ENCODE measurements at regions not wholly inside any gene's neighbourhood (a gene's known extent, or its start where the extent isn't known, plus 50 kb on each side); places are given as distances from the start of the nearest gene placed in this dataset.

DNA sequence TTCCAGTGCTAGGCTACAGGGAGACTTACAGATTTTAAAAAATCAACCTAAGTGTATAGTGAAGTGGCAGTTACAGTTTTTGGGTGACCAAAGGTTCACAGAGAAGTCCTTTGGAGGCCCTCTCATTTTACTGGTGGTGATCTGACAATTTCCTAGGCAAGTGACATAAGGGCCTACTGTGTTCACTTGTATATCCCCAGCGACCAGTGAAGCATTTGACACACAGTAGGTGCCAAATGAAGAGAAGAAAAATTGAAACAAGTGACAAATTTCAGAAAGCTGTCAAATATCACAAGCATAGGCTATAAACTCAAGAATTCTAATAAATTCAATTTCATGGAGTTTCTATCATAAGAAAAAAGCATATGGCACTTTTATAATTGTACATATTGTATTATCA is 89.5 kb downstream of the RPL22L1 start:
- no peak for DNase-seq

DNA sequence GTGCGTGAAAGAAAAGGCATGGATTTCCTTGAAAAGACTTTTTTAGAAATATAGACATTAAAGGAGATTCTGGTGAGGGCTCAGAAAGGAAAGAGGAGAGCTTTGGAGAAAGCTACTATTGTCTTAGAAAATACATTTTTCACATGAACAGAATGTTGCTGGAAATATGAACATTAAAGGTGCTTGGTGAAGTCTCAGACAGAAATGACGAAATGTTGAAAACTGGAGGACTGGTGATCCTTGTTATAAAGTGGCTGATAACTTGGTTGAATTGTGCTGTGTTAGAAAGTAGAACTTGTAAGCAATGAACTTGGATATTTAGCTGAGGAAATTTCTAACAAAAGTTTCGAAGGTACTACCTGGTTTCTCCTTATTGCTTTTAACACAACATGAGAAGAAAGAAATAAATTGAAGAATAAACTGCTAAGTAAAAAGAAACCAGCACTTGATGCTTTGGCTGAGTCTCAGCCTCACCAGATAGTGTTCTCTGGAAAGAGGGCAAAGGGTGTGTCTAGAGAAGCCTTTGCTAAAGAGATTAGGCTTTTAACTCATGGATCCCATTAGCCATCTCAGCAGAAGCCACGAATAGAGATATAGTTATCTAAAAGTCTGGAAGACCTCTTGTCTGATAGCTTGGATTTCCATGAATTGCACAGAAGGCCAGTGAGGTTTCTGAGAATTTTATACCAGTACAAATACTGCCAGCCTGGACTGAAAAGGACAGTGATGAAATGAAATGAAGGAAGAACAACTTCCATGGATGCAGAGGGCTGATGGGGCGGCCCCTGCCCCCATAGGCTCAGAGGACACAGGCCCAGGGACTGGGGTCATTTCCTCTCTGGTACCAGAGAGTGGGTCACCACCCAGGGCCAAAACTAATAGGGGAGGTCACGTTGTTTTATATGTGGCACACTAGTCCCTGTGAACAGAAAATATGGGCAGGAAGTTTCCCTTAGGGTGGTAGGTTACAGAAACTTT is 91.5 kb downstream of the RPL22L1 start:
- DNase-seq = no peak

DNA sequence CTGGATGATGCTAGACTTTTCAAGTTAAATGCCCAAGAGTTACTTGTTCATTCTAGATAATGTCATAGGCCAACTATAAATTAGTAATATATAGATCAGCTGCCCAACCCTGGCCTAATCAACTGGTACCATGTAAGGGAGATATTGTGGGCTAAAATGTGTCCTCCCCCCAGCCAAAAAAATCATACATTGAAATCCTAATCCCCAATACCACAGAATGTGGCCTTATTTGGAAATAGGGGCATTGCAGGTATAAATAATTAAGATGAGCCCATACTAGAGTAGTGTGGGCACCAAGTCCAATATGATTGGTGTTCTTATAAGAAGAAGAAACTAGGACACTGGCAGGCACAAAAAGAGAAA is 92.5 kb downstream of the RPL22L1 start:
- DNase-seq = no peak

DNA sequence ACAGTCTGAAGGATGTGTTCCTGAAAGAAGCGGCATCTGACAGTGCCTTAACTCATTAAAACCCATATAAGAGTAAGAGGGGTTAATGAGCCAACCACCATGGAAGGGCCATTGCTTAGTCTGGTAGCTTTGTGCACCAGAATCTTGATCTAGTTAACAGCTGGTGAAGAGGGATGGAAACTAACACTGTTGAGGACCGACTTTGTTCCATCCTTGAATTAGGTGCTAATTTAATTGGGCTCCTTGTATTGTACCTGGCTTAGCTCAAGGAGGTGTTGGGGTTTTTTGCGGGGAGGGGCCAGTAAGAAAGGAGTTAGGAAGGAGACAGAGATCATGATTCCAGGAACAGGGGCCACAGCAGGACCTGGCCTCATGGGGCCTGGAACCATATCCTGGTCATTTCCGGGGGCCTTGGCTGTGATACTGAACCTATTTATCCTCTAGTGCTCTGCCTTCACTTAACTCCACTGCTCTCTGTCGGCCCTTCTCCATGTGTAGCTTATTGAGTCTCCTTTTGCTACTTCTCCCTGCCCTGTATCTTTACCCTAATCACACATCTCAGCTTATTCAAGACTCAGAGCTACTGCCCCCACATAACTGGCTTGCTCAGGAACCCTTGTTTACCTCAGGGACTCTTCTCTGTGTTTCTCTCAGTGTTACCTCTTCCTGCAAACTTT is 93.0 kb downstream of the RPL22L1 start:
- no peak for DNase-seq

DNA sequence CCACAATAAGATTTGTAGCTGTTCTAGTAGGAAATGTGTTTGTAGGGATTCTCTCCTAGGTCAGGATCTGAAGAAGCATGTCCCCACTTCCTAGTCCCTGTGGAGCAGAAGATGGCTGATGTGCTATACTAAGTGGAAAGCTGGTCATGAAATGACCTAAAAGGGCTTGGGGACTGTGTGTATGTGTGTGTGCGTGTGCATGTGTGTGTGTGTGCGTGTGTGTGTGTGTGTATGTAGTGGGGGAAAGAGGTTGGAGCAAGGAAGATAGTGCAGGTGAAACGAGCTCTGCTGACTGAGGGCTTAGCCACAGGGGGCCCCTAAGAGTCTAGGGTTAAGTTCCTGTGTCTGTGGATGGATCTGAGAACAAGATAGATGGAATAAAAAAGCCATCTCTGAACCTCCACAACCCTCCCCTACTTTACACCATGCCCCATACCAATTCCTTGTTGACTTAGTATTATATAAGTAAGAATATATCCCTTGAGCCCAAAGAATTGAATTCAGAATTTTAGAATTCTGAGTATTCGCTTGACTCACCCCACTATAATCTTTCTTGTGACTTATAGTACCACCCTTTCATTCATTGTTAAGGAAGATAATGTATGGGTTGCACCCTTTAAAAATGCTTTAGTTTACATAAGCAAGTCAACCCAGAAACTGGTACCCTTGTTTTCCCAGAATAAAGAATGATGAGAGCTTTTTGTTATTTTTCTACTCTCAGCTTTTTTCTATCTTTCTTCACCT is 96.1 kb downstream of the RPL22L1 start:
- DNase-seq = no peak

DNA sequence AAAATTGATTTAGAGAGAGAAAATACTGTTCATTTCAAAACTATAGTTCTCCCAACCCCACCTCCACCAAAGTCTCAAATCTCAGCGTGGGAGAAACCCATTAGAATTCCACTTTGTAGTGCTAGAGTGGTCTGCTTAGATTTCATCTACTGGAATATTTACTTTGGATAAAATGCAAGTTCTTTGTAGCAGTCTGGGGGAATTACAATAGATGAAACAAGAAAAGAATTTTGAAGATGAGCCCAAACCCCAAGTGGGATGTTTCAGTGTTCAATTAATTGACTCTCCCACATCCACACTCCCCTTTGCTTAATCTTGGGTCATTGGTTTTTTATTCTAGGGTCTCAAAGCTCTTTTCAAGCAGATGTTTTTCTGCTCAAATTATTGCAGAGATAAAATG is 97.8 kb downstream of the RPL22L1 start:
- no peak for DNase-seq

DNA sequence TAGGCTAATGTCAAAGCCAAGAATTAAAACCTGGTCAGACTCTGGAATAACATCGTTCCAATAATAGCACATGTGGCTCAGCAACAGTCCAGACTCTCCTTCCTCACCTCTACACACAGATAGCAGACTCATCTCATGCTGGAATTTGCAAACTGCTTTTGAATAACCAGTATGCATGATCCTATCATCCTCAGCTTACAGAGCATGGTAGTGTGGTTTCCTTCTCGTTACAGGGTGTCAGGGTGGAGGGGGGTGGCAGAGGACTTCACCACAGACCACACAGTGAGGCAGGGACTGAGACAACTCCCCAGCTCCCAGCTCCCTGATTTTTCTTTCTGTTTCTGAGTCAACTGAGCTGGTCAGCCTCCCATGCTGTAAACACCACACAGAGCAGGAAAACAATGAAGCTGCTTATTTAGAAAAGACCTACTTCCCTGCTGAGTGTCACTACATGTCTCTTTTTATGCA is 101.6 kb downstream of the RPL22L1 start:
- no peak for DNase-seq

DNA sequence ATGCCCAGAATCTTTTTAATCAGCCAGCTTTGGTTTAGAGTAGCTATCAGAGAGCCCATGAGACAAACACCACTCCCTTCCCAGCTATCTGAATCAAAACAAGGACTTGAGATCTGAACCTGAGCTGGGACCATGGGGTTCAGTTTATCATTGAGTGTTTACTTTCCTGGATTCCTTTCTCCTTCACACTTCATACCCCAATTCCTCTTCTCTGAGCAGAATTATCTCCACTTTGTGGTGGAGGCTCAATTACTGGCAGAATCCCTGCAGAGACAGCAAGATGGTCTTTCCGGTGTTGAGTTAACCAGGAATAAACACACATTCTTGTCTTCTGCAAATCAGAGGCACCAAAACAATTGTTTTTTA is 102.4 kb downstream of the RPL22L1 start:
- DNase-seq = no peak

DNA sequence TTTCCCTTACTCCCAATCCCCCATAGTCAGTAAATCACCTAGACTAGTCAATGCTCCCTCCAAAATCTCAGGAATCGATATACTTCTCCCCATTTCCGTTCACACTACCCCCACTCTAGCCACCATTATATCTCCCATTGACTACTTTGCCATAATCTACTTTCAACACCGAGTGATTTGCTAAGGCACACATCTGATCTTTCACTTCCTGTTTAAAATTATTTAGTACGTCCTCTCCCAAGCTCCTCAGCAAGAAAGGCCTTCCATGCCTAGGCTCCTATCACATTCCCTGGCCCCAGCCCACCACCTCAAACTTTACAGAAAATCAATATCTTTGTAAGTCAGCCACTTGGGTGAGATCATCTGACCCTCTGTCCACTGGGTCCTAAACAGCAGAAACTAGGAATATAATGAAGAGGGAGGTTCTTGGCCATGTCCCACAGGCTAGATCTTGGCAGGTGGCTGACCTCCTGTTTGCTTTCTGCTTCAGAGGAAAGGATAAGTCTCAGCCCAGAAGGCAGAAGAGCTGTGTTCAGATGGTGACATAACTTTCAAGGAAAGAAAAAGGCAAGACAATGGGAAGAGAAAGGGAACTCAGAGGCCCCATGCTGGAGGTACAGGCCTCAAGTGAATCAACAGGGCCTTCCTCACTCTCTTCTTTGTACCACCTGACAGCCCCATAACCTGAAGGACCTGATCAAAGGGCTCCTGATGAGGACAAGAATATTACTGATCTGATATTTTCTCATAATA is 103.0 kb downstream of the RPL22L1 start:
- no peak for DNase-seq

DNA sequence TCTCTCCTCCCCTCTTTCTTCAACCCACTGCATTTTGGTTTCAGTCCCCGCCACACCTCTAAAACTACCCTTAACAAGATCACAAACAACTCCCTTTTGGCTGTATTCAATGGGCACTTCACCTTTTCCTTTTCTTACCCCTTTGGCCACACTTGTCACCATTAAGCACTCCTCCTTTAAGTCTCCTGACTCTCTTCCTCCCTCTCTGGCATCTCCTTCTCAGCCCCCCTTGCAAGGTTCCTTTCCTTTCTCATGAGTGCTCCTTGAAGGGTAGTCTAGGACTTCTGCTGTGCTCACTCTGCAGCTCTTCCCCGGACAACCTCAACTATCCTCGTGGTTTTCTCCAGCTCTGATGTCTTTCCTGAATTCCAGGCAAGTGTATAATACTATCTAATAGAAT is 103.7 kb downstream of the RPL22L1 start:
- no peak for DNase-seq

DNA sequence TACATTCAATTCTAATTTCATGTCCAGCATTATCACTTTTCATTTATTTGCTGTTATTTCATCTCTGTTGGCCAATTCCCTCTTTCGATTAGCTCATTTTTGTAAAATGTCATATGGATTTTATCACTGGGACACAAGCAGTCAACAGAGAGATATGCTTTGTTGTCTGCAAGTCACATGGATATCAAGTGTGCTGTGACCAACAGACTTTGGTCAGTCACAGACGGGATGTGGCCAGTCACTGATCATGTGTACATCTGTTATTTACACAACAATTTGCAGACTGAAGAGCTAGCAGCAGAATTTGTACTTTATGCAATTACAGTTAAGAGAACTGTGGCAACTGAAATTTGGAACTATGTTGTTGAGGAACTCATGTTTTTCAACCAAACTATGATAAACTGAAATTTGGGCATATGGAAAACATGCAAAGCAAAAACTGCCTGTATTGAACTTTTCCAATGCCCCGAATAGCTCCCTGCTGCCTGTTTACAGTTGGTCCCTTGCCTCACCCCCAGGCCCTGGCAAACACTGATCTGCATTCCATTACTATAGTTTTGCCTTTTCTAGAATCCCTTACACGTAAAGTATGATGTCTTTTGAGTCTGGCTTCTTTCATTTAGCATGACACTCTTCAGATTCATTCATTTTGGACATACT is 104.4 kb downstream of the RPL22L1 start:
- DNase-seq = no peak

DNA sequence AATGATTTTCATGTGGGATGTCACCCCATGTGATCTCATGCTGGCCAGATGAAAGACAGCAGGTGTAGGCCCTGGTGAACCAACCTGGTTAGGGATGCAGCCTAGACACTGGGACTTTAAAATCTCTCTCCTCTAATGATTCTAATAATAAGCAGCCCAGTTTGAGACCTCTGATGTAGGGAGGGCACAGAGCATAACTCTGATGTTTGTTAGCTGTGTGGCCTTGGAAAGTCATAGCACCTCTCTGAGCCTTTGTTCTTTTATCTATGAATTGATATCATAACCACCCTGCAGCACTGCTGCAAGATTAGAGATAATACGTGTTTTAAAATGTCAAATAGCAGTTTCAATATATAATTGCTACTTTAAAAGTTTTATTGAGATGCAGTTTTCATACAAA is 106.0 kb downstream of the RPL22L1 start:
- DNase-seq = no peak

DNA sequence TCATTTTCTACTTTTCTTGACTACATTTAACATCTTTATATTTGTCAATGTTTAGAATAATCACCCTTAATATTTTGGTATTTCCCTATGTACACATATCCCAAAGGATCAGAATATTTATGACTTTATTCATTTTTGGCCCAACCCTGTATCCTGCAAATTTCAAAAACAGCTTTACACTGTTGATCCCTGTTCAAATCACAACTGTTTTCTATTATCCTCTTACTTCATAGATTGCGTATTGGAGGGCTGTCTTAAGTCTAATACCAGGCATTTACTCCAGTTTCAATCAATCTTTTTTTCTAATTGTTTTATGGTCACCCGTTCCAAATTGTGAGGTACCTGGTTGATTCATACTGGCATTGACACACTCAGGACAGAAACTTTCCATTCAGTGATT is 107.9 kb downstream of the RPL22L1 start:
- DNase-seq = no peak

DNA sequence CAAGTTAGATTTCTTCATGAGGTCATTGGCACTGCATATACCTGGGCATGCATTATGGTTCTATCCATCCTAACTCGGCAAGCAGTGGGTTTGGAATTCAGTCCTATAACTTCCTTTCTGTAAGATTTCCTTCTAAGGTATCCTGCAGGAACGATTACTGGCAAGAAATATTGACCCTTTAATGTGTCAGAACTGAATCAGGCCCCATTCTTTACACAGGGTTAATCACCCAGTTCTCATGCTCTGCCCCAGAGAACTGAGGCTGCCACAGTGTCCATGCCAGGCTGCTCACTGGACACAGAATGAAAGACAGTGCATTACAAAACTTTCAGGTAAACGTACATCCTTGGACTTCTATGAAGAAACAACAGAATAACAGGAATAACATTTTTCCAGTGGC is 108.9 kb downstream of the RPL22L1 start:
- DNase-seq = no peak

DNA sequence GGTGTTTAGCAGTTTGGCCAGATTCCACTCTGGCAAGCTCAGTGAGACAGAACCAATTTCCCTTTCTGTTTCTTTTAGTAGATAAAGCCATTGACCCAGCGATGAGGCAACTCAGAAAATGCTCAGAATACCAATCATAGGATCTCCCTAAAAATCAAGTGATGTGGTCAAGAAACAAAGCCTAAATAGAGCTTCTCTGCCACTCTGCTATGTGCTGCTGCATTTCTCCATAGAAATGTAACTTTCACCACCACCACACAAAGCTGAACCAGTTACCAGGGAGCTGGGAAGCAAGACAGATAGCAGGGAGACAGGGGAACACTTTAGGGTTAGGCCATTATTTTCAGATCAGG is 109.8 kb downstream of the RPL22L1 start:
- DNase-seq = no peak

DNA sequence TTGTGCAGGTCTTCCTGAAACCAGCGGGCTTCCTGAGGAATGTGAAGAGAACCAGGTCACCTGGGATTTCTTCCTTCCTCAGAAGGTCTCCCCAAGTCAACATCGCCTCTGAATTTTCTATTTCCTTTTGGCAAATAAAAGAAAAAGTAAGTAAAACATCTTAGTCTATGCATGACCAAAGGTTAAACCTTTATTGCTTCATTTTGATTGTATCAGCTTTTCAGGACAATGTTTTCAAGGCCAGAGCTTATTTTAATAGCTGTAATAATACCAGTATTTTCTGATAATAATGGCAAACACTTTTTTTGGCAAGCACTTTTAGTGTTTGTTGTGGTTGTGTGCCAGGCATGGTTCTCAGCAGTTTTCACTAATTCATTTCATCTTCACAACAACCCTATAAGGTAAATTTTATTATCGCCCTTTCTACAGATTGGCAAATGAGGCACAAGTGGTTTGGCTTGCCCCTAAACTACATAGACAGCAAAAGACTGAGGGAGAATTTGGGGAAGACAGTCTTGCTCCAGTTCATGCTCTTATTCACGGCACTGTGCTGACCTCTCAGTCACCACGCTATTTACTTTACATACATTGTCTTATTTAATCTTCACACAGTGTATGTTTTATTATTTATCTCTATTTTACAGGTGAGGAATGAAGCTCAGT is 110.4 kb downstream of the RPL22L1 start:
- DNase-seq = no peak

DNA sequence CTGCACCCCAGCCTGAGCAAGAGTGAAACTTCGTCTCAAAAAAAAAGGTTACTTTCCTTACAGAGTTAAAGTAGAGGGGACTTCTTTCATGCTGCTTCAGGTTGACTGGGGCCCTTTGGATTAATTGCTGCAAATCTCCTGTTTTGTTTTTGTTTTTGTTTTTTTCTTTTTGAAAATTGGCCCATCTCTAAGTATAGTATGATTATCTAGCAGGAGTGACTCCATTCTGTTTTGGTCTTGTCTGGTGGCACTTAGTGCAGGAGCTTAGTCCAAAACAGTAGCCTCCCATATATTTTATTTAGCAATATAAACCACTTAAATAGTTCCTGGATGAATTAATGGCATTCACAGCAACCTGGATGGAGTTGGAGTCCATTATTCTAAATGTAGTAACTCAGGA is 113.0 kb downstream of the RPL22L1 start:
- no peak for DNase-seq

DNA sequence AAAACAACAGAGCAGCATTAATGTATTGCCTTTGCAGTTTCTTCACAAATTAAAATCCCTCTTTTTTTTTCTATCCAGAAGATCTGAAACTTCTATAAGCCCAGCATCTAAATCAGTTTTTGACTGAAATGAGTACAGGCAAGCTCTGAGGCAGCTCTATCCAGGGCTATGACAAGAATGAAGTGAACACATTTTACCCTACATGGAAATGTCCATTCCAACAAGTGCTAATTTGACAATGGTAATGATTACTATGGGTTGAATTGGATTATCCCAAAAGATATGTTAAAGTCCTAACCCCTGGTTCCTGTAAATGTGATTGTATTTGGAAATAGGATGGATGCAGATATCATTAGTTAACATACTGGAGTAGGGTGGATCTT is 115.7 kb downstream of the RPL22L1 start:
- no peak for DNase-seq

DNA sequence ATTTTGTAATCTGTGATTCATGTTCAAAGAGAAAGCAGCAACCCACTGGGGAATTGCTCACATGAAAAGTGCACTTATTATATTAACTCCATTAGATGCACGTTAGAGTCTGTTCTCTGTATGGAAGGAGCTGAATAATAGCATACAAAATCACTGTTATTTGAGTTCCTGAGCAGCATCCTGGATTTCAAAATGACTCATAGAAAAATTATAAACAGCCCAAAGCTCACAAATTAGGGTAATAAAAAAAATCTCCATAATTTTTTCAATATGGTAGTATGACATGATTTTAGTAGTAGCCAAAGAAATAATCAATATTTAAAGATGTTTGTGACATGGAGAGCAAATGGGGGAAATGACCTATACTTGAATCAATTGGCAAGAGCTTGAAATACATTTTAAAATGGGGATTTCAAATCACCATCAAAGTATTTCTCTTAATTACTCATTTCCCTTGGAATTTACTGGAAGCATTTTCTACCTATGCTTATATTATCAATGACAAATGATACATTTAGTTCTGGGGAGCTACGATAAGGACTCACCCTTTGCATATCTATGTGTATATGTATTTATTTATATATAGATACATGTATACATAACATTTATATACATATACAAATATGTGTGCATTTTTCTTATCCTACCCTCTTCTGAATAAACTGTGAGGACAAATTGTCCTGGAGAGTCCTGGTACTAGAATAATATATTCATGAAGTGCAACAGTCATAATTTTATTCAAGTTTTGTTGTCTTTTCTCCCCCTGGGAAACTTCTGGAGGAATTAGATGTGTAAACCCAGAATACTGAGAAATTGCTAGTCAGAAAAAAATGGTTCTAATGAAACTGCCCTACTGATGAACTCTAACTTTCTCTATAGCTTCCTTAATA is 116.3 kb downstream of the RPL22L1 start:
- DNase-seq = no peak

DNA sequence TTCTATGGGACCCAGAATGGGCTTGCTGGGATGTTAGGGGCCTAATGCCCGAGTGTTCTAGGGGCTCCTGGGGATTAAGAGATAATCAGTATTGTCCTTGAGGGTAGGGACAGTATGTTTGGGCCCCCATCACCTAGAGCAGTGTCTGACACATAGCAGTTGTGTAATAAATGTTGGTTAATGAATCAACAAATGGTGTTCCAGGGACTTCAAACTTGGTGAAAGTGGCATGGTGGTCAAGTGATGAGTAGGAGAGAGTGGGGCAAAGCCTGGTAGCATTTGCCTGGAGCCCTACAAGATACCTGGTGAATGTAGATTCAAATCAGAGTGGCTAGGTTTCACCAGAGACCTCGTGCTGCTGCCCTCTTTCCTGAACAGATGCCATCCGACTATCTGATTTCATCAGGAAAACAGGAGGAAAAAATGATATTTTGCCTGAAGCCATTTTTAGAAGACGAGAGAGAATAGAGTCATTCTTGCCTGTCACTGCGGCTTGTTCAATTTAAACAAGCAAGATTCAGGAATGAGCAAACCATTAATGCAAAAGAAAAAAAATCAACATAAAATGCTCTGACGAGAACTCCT is 117.3 kb downstream of the RPL22L1 start:
- DNase-seq = no peak

Data from stimulated activated CD8-positive, alpha-beta memory T cell treated with anti-CD3 and anti-CD28 coated beads, Interleukin-4, amount 100 ng/mL, for 48 hours (primary cell).